Stimulated activated CD4-positive, alpha-beta T cell treated with anti-CD3 and anti-CD28 coated beads, TNF-alpha, amount 100 ng/mL, for 24 hours (primary cell): ENCODE measurements at regions not wholly inside any gene's neighbourhood (a gene's known extent, or its start where the extent isn't known, plus 50 kb on each side); places are given as distances from the start of the nearest gene placed in this dataset.
"Not testable (repeated sequence)": the region's sequence is repeated elsewhere in the genome, so short reads cannot be mapped to it uniquely, and the experiment has no call there.

Experiments
- DNase-seq, 3 experiments: peaks; one replicate each; pipeline ENCODE4 v3.0.0-alpha.2; 2020; ENCODE audit warnings: low read depth in 3 of 3

GRCh38 chr2:236632295-236633218 lies 62.9 kb downstream of the ACKR3 start:
- no peak for DNase-seq

- no peak for DNase-seq
These were observed 63.6 kb downstream of the ACKR3 start for GRCh38 chr2:236633219-236633570.

GRCh38 chr2:236633775-236634560 lies 64.3 kb downstream of the ACKR3 start:
- no peak for DNase-seq

GRCh38 chr2:236636261-236636660 lies 66.6 kb downstream of the ACKR3 start:
- no peak for DNase-seq

GRCh38 chr2:236636714-236637470 lies 67.3 kb downstream of the ACKR3 start:
- DNase-seq = no peak

- DNase-seq = no peak
These were observed 68.3 kb downstream of the ACKR3 start for GRCh38 chr2:236637686-236638569.

GRCh38 chr2:236638707-236639106 lies 69.1 kb downstream of the ACKR3 start:
- DNase-seq = no peak

GRCh38 chr2:236639461-236640235 lies 70.0 kb downstream of the ACKR3 start:
- DNase-seq = no peak

GRCh38 chr2:236641051-236641726 lies 71.6 kb downstream of the ACKR3 start:
- DNase-seq = no peak

- DNase-seq = no peak
These were observed 72.5 kb downstream of the ACKR3 start for GRCh38 chr2:236642125-236642524.

GRCh38 chr2:236642584-236643291 lies 73.1 kb downstream of the ACKR3 start:
- DNase-seq = no peak

- no peak for DNase-seq
These were observed 73.9 kb downstream of the ACKR3 start for GRCh38 chr2:236643480-236643879.

GRCh38 chr2:236644067-236644466 lies 74.4 kb downstream of the ACKR3 start:
- DNase-seq = no peak

GRCh38 chr2:236644502-236644911 lies 74.9 kb downstream of the ACKR3 start:
- no peak for DNase-seq

- DNase-seq = not testable (repeated sequence)
These were observed 75.5 kb downstream of the ACKR3 start for GRCh38 chr2:236645141-236645540.

GRCh38 chr2:236646441-236646840 lies 76.8 kb downstream of the ACKR3 start:
- DNase-seq = no peak

- DNase-seq = no peak
These were observed 77.2 kb downstream of the ACKR3 start for GRCh38 chr2:236646871-236647270.

- no peak for DNase-seq
These were observed 78.0 kb downstream of the ACKR3 start for GRCh38 chr2:236647621-236648020.

GRCh38 chr2:236653863-236654262 lies 84.2 kb downstream of the ACKR3 start:
- DNase-seq = no peak
